Osteoblast (primary cell): ENCODE measurements at regions not wholly inside any gene's neighbourhood (a gene's known extent, or its start where the extent isn't known, plus 50 kb on each side); places are given as distances from the start of the nearest gene placed in this dataset.
"Not testable (repeated sequence)": the region's sequence is repeated elsewhere in the genome, so short reads cannot be mapped to it uniquely, and the experiment has no call there.

Experiments
- DNase-seq: peaks from one replicate; pipeline ENCODE4 v3.0.0; 2011; ENCODE audit warnings: low spot score, mixed read lengths; ENCODE audit not compliant: insufficient read length; ENCODE audit errors: missing footprints
- H2AFZ ChIP-seq: 2 replicates; pipeline ENCODE4 v1.6.0; 2011; ENCODE audit warnings: mild to moderate bottlenecking, low read length
- H3K27ac ChIP-seq: 2 replicates; pipeline ENCODE4 v1.5.1; 2011; ENCODE audit warnings: mild to moderate bottlenecking, low read depth, low read length, moderate library complexity
- H3K27me3 ChIP-seq: 2 replicates; pipeline ENCODE4 v1.6.0; 2012; ENCODE audit warnings: mild to moderate bottlenecking, control low read depth, inconsistent platforms, low read length, moderate library complexity; ENCODE audit not compliant: insufficient read depth
- H3K36me3 ChIP-seq: 2 replicates; pipeline ENCODE4 v1.5.1; 2011; ENCODE audit warnings: mild to moderate bottlenecking, low read length, control low read depth, moderate library complexity; ENCODE audit not compliant: insufficient read depth
- H3K4me1 ChIP-seq: 2 replicates; pipeline ENCODE4 v1.5.1; 2011; ENCODE audit warnings: mild to moderate bottlenecking, low read length, control low read depth, moderate library complexity; ENCODE audit not compliant: insufficient read depth
- H3K4me2 ChIP-seq: 2 replicates; pipeline ENCODE4 v1.6.0; 2011; ENCODE audit warnings: mild to moderate bottlenecking, low read length; ENCODE audit not compliant: insufficient read depth
- H3K4me3 ChIP-seq: fragments of 200-600 bp; sonication (generic); 3 replicates; pipeline ENCODE4 v1.5.1; 2012; ENCODE audit warnings: mild to moderate bottlenecking, low read length, inconsistent platforms; ENCODE audit not compliant: insufficient read depth
- H3K79me2 ChIP-seq: 2 replicates; pipeline ENCODE4 v1.6.0; 2012; ENCODE audit warnings: mild to moderate bottlenecking, low read length, control low read depth, inconsistent platforms; ENCODE audit not compliant: insufficient read depth
- H3K9me3 ChIP-seq: 2 replicates; pipeline ENCODE4 v1.5.1; 2011; ENCODE audit warnings: low read depth, low read length, control low read depth
- H4K20me1 ChIP-seq: 2 replicates; pipeline ENCODE4 v1.6.0; 2012; ENCODE audit warnings: mild to moderate bottlenecking, low read length, control low read depth; ENCODE audit not compliant: insufficient read depth
- CTCF ChIP-seq: IDR thresholded peaks from 2 replicates; pipeline ENCODE4 v1.5.1; 2011; ENCODE audit warnings: mild to moderate bottlenecking, low read depth, low read length, moderate library complexity; ENCODE audit errors: extremely low read depth

- no peak overlapping the region for H3K4me2 ChIP-seq
- no peak for DNase-seq
- no peaks in the 10 kb centered on the region for H3K27me3 ChIP-seq
- H3K4me3 ChIP-seq, result no peak overlapping the region
- no peak for TF ChIP-seq CTCF
- H4K20me1 ChIP-seq, result no peaks in the 10 kb centered on the region
- no peaks in the 10 kb centered on the region for H3K79me2 ChIP-seq
- H2AFZ ChIP-seq, result no peak overlapping the region
- no peaks in the 10 kb centered on the region for H3K36me3 ChIP-seq
- no peaks in the 10 kb centered on the region for H3K9me3 ChIP-seq
- H3K4me1 ChIP-seq, result no peaks in the 10 kb centered on the region
- H3K27ac ChIP-seq, result no peak overlapping the region
These were observed 213.0 kb downstream of the BUB3 start for GRCh38 chr10:123367195-123367594.

GRCh38 chr10:123371626-123372025 is 217.4 kb downstream of the BUB3 start:
- not testable (repeated sequence) for H3K4me2 ChIP-seq, H3K27me3 ChIP-seq, H3K36me3 ChIP-seq, H3K79me2 ChIP-seq, H3K4me3 ChIP-seq, DNase-seq, H3K4me1 ChIP-seq, H3K9me3 ChIP-seq, H2AFZ ChIP-seq, H3K27ac ChIP-seq, H4K20me1 ChIP-seq

- Histone ChIP-seq H3K4me3 (no peak overlapping the region), H3K36me3 (no peaks in the 10 kb centered on the region), H3K9me3 (no peaks in the 10 kb centered on the region), H3K79me2 (no peaks in the 10 kb centered on the region), H2AFZ (no peak overlapping the region), H3K27me3 (peaks cover 4% of the 10 kb centered on the region), H3K27ac (no peak overlapping the region), H4K20me1 (no peaks in the 10 kb centered on the region), H3K4me2 (no peak overlapping the region), H3K4me1 (no peaks in the 10 kb centered on the region)
- no peak for DNase-seq
- no peak for TF ChIP-seq CTCF
These were observed 219.4 kb downstream of the BUB3 start for GRCh38 chr10:123373591-123373990.

DNA sequence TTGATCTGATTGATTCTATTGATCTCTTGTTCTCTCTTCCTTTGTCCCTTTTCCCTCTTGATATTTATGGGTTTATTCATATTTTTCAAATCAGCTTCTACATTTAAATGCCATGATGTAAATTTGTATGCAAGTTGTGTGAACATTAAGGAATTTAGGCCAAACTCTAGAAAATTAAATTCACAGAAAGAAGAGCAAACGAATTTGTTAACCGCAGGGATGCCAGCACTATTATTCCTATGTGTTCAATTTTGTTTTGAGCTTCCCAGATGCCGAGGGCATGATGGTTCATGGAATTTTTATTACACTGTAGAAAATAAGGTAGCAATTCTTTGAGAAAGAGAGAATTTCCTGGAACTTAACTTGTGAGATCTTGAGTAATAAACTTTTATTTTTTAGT is 220.9 kb downstream of the BUB3 start:
- Histone ChIP-seq H3K4me3 (no peak overlapping the region), H3K79me2 (no peaks in the 10 kb centered on the region), H4K20me1 (no peaks in the 10 kb centered on the region), H3K4me1 (no peaks in the 10 kb centered on the region), H3K27ac (no peak overlapping the region), H3K4me2 (no peak overlapping the region), H2AFZ (no peak overlapping the region), H3K9me3 (no peaks in the 10 kb centered on the region), H3K27me3 (peaks cover 4% of the 10 kb centered on the region), H3K36me3 (no peaks in the 10 kb centered on the region)
- no peak for TF ChIP-seq CTCF
- DNase-seq, result no peak

GRCh38 chr10:123375738-123376137 is 221.5 kb downstream of the BUB3 start:
- no peak for DNase-seq
- TF ChIP-seq CTCF, result no peak
- no peak overlapping the region for H3K27ac ChIP-seq

More at GRCh38 chr10:123375738-123376137, 221.5 kb downstream of the BUB3 start:
- Histone ChIP-seq H3K79me2 (no peaks in the 10 kb centered on the region), H3K4me3 (no peak overlapping the region), H3K4me1 (no peaks in the 10 kb centered on the region), H3K4me2 (no peak overlapping the region), H3K36me3 (no peaks in the 10 kb centered on the region), H4K20me1 (no peaks in the 10 kb centered on the region), H3K9me3 (no peaks in the 10 kb centered on the region), H2AFZ (no peak overlapping the region), H3K27me3 (peaks cover 4% of the 10 kb centered on the region)
